Uterus (tissue), 2 donors: ENCODE measurements at regions not wholly inside any gene's neighbourhood (a gene's known extent, or its start where the extent isn't known, plus 50 kb on each side); places are given as distances from the start of the nearest gene placed in this dataset.

Experiments used
- CTCF ChIP-seq, 4 experiments: fragments of 200-600 bp in 2 of 4; fragments of 450-650 bp in 2 of 4; sonication (generic) in 2 of 4; IDR thresholded peaks; one replicate each; pipeline ENCODE4 v1.5.1; 2016 to 2019; ENCODE audit warnings: antibody characterized with exemption in 4 of 4, mild to moderate bottlenecking in 2 of 4, moderate library complexity in 1 of 4
- POLR2A ChIP-seq, 2 donors: fragments of 450-650 bp; IDR thresholded peaks; one replicate each; pipeline ENCODE4 v1.6.1; 2016; ENCODE audit warnings: antibody characterized with exemption in 2 of 2, mild to moderate bottlenecking in 1 of 2, moderate library complexity in 1 of 2

- TF ChIP-seq CTCF (IDR thresholded peaks at IDR 0.05), result no peak
- TF ChIP-seq POLR2A (IDR thresholded peaks at IDR 0.05), result no peak
These were observed 326.3 kb downstream of the CCSER2 start for GRCh38 chr10:84654671-84655070.
